NCI-H2171 treated with DMSO at 0.1 percent for 48 hours (cell line): ENCODE measurements at regions not wholly inside any gene's neighbourhood (a gene's known extent, or its start where the extent isn't known, plus 50 kb on each side); places are given as distances from the start of the nearest gene placed in this dataset.
"Not testable (repeated sequence)": the region's sequence is repeated elsewhere in the genome, so short reads cannot be mapped to it uniquely, and the experiment has no call there.

Experiments
- DNase-seq: peaks from one replicate; lab custom pipeline; 2025; lab: John Stamatoyannopoulos, UW

DNA sequence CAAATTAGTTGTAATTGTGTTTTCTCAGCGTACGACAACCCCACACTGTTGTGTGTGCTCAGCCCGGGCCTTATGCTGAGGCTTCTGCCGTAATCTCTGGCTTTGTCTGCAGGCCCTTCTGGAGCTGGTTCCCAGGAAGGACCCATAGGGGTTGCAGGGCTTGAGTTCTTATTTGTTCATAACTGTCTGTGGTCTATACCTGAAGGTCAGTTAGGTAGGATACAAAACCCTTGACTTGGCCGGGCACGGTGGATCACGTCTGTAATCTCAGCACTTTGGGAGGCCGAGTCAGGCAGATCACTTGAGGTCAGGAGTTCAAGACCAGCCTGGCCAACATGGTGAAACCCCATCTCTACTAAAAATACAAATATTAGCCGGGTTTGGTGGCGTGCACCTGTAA lies 1010.2 kb downstream of the BRD1 start:
- not testable (repeated sequence) for DNase-seq

DNA sequence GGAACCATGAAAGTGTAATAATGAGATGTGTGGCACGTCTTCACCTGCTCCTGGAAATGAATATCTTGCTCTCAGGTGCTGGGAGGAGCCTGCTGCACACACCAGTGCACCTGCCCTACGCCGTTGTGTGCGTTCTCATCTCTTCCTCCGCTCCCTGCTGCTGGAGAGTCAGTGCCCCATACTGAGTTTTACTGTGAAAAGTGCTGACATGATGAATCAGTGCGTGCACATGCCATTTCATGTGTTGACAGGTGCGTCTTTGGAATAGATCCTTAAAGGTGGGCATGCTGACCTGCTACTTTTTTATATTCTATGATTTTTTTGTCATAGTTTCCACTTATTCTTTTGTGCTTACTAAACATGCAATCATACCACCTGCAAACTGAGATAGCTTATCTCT lies 1015.8 kb downstream of the BRD1 start:
- no peak for DNase-seq

DNA sequence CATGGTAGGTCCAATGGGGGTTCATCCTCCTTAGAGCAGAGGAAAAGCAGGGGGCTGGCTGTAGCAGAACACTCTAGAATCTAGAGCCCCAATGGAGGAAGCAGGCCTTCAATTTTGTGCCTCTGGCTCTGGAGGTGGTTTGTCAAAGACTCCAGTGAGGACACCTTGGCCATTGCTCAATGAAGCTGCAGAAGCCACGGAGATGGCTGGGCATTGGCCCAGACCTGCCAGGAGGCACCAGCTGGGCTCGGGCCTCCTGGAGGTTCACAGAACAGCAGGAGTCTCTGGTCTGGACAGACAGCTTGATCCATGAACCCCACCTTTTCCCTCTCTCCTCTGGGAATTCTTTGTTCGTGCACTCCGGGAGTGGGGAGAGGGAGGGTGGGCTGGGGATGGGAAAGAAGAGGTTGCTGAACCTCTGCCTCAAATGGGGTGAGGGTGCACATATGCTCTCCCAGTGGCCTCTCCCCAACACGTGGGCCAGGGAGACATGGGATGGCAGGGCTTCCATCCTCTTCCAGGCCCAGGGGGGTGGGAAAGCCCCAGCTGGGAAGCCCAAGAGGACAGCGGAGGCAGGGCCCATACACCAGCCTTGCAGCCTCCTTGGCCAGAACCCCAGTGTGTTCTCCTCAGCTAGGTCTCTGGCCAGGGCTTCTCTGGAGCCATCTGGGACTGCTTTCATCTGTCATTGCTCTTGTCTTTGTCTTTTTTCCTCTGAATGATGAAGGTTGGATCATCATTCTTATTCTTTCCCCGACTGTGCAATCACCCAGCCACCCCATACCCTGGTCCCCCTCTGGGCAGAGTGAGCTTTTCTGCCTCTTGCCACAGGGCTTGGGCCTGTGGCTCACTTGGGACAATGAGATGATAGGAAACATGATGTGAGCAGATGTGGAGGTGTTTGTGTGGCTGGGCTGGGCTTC lies 1019.4 kb downstream of the BRD1 start:
- DNase-seq: no peak

DNA sequence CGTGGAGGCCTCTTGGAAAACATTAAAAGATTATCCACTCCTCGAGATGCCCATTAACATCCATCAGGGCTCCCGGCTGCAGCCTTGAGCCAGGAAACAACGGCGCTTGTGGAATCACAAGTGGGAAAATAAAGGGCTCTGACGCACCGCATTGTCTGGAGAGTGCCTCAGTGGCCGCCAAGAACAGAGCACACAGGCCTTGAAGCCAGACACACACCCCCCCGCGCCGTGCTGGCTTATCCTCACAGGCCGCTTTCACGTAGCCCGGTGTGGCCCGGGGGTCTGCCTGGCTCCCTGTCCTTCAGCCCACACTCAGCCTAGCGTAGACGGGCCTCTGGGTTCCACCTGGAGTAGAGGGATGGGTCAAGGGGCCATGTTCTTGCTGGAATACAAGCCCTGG lies 1020.5 kb downstream of the BRD1 start:
- DNase-seq: no peak

GRCh38 chr22:48806227-48806781 lies 1021.4 kb downstream of the BRD1 start:
- no peak for DNase-seq

DNA sequence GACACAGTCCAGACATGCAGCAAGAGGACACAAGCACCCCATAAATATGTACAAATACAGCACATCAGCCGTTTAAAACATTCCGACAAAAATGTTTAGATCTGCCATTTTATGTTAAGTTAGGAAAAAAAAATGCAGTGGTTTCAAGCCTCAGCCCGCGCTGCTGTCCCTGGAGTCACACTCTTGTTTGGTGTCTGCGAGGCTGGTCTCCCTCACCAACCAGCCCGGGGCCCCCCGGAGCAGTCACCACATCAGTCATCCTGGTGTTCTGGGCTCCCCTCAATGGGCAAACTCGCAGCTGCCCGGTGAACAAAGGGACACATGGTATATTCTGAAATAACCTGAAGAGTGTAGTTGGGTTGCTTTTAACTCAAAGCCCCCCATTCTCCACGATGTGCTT lies 1022.2 kb downstream of the BRD1 start:
- DNase-seq: no peak

GRCh38 chr22:48804811-48805301 lies 1022.8 kb downstream of the BRD1 start:
- DNase-seq: no peak

- no peak for DNase-seq
Measured at GRCh38 chr22:48803948-48804810, 1023.5 kb downstream of the BRD1 start.

DNA sequence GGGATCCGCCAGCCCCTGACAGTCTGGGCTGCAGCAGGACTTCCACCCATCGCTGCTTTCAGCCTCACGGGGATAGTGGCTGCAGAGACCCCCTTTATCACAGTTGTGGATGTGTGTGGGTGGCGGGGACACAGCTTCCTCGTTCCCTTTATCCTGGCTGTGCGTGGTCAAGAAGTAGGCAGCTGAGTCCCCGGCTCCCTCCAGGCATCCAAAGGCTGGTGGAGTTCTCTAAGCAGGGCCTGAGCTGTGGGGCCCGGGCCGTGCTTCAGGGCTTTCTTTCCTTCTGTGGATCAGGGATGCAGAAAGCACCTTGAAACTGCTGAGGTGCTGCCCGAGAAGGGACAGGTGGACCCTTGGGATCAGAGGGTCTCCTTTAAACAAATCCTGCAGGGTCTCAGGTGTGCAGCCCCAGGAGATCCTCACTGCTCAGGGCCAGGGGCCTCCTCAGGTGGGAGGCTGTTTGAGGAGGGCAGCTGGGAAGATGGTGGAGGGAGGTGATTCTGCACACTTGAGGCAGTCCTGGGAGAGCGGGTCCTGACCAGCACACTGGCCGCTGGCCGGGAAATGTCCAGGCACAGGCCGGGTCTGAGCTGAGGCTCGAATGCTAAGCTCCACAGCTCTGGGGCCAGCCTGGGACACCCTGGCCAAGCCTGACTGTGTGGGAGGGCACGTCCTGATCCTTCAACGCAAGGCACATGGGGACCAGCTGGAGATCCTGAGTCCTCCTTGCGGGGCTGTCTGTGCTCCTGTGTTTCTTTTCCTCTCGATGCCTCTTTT lies 1024.3 kb downstream of the BRD1 start:
- no peak for DNase-seq

DNA sequence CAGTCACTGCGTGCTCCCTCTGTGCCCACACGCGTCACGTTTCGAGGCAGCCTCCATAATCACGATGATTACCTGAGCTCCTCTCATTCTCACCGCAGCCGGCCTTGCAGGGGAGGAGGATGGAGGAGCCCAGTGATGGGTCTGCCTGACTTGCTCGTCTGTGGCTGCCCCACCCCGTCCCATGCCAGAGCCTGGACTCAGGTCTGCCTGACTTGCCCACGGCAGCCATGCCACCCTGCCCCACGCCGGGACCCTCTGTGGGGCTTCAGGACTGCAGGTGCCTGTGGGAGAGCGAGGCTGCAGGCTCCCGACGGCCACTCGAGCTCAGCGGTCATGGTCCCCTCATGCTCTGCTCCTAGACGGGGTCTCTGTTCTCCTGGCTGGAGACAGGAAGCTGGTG lies 1025.1 kb downstream of the BRD1 start:
- no peak for DNase-seq

DNA sequence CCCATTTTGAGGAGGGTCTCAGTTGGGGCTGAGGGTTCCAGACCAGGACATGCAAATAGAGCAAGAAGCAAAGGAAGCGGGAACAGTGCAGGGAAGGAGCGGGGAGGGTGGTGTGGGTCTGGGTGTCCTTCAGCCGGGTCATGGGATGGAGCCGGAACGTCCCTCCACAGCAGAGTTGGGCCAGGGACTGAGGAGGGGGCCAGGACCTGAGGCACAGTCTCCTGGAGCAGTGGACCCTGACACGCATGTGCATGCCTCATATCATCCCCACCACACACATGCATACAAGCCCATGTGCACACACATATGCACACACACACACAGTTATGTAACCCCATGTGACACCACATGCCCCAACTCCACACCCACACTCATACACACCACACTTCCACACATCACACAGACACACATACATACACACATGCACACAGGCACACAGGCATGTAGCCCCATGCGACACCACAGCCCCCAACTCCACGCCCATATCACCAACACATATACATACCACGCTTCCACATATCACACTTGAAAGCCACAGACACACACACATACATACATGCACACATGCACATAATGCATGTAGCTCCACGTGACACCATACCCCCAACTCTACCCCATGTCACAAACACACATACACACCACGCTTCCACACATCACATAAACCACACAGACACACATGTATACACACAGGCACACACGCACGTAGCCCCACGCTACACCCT lies 1026.6 kb downstream of the BRD1 start:
- no peak for DNase-seq

DNA sequence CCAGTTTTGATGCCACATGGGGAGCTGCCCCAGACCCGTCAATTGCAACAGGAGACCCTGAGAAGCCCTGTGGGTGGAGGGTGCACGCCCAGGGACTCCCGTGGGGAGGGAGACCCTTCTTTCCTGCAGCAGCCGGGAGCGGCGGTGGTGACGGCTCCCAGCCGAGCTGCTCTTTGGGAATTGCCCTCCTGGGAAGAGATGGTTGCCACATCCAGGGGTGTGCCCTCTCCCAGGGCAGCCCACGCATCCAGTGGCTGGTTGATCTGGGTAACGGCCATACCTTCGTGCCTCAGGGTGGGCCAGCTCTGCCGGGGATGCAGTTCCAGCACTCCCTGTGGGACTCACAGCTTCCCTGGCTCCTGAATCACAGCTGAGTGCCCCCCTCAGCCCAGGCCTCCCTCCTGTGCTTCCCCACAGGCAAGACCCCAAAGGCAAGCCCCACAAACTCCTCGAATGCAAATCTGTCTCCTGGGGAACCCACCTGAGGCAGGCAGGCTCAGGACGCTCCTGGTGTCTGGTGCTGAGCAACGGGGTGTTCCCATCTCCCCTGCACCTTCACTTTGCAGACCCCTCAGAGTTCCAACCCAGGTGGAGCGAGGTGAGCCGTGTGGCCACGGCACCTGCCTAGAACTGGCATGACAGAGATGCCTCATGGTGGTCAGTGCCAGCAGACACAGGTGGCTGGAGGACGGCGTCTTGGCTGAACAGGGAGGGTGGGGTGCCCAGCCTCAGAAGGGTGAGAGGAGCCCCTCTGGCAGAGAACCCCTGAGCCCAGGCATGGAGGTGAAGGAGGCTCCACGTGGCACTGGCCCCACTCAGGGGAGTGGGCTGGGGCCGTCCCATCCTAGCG lies 1027.4 kb downstream of the BRD1 start:
- DNase-seq: no peak

GRCh38 chr22:48799227-48799970 lies 1028.3 kb downstream of the BRD1 start:
- DNase-seq: no peak

DNA sequence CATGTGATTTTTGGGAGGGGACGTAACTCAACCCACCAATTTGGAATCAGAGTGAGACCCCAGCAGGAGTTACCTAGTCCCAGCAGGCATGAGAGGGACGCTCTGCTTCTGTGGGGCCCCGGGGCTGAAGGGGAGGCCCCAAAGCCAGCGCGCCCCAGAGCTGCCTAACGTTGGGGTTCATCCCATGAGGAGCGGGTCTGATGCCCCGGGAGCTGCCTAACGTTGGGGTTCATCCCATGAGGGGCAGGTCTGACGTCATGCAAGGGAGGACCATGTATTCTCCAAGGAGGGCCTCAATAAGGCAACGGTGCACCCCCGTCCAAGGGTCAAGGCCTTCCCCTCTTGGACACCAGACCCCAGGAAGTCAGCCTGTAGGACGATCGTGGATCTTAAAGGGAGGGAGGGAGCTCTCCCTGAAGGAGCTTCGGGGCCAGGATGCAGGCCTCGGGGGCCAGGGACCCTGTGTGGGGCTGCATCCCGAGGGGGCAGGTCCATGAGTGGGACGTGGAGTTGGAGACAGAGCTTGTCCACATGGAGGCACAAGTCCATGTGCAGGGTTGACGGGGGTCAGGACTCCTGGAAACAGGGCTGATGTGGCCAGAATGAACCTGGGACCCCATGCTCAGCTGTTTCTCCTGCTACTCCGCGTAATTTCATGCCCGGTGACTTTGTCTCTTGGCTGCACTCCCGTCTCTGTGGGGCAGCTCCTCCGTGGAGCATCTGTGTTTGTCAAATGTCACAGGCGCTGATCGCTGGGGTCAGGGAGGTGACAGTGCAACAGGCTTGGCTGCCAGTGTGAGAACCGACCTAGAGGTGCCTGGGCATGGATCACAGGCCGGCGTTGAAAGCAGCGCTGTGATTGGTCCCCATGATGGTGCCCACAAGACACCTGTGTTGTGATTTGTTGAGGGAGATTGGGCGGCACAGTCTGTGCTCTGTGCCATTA lies 1029.1 kb downstream of the BRD1 start:
- no peak for DNase-seq

- no peak for DNase-seq
Measured at GRCh38 chr22:48797731-48798130, 1029.9 kb downstream of the BRD1 start.

GRCh38 chr22:48796310-48797015 lies 1031.2 kb downstream of the BRD1 start:
- no peak for DNase-seq

DNA sequence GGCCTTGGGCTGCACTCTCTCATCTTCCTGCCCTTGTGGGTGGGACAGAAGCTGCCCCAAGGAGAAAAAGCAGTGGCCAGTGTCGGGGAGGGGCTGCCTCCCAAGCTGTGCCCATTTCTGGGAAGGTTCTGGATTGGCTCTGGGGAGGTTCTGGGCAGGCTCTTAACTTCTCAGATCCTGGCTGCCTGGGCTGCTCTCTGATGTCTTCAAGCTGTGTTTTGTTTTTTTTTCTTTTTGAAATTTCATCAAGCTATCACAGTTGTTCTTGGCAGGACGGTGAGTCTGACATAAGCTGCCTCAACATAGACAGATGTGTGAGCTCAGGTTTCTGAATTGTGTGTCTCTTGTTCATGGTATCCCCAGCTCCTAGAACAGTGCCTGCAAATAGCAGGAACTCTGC lies 1032.0 kb downstream of the BRD1 start:
- peak; percentile 91 for DNase-seq

DNA sequence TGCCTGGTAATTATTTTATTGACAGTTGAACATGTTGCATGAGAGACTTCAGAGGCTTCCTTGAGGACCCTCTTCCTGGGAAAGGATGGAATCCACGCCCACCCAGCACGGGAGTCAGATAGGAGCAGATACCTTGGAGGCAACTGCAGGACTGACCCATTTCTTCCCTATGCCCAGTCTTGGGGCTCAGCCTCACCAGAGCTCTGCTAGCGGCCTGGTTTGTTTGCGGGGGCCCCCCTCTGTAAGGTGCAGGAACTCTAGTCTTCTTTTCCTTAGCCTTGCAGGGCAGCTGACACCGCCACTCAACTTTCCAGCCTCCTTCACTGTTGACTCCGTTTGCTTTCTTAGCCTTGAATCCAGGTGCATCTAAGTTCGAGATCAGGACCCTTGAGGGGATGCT lies 1032.8 kb downstream of the BRD1 start:
- no peak for DNase-seq
